ENCODE measurements at regions not wholly inside any gene's neighbourhood (a gene's known extent, or its start where the extent isn't known, plus 50 kb on each side); places are given as distances from the start of the nearest gene placed in this dataset.

DNA sequence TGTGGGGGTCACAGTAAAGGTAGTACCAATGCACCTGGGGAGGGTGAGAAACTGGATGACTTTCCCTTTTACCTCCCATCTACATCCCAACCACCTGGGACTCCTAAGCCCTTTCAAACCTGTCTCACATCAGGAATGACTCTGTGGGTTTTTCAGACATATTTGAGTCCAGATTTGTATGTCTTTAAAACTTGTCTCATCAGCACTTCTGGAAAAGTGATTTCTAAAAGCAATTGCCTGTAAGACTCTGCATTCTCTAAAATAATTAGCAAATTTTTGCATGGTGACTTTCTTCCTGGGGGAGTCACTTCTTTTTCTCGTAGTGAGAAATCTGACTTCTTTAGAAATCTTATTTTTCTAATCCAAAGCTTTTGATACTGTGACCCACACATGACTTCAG, 1553.0 kb upstream of the PIK3C3 start:
- H3K27ac ChIP-seq (ENCODE audit: low read depth) = no peak overlapping the region
- H3K27ac Mint-ChIP-seq = no peak overlapping the region
- H3K4me3 ChIP-seq = no peak overlapping the region
- no peaks in the 10 kb centered on the region for H3K27me3 ChIP-seq (ENCODE audit: insufficient read depth)
- H3K36me3 ChIP-seq (ENCODE audit: insufficient read depth) = no peaks in the 10 kb centered on the region
- no peaks in the 10 kb centered on the region for H3K36me3 Mint-ChIP-seq (ENCODE audit: low read depth)
- no peaks in the 10 kb centered on the region for H3K79me2 ChIP-seq (replicated peaks; ENCODE audit: insufficient read depth)
- DNase-seq (ENCODE audit: low spot score) (no peak), ATAC-seq (no peak)
- H3K9me3 Mint-ChIP-seq = no peaks in the 10 kb centered on the region
- peaks cover 5% of the 10 kb centered on the region; the same call in 1 of the 3 replicates for H3K4me1 Mint-ChIP-seq
- no peaks in the 10 kb centered on the region for H3K27me3 Mint-ChIP-seq (ENCODE audit: insufficient read depth, low read depth, poor library complexity)
- TF ChIP-seq EZH2phosphoT487 (IDR thresholded peaks at IDR 0.05; ENCODE audit: unreplicated experiment) (no peak), POLR2AphosphoS5 (IDR thresholded peaks at IDR 0.05; ENCODE audit: low read depth) (no peak), NANOG (IDR thresholded peaks at IDR 0.05; ENCODE audit: borderline replicate concordance) (no peak), STAT1 (IDR thresholded peaks at IDR 0.05; ENCODE audit: unreplicated experiment) (no peak), CREB1 (CRISPR knock-in tag; IDR thresholded peaks at IDR 0.05; ENCODE audit: low read depth) (no peak), EZH2 (IDR thresholded peaks at IDR 0.05; ENCODE audit: low read depth, unreplicated experiment) (no peak), ZNF114 (CRISPR knock-in tag; IDR thresholded peaks at IDR 0.05) (no peak), JUNB (IDR thresholded peaks at IDR 0.05; ENCODE audit: unreplicated experiment) (no peak), ZNF331 (CRISPR knock-in tag; IDR thresholded peaks at IDR 0.05; ENCODE audit: low read depth) (no peak)
- TF ChIP-seq, protein P1, sequence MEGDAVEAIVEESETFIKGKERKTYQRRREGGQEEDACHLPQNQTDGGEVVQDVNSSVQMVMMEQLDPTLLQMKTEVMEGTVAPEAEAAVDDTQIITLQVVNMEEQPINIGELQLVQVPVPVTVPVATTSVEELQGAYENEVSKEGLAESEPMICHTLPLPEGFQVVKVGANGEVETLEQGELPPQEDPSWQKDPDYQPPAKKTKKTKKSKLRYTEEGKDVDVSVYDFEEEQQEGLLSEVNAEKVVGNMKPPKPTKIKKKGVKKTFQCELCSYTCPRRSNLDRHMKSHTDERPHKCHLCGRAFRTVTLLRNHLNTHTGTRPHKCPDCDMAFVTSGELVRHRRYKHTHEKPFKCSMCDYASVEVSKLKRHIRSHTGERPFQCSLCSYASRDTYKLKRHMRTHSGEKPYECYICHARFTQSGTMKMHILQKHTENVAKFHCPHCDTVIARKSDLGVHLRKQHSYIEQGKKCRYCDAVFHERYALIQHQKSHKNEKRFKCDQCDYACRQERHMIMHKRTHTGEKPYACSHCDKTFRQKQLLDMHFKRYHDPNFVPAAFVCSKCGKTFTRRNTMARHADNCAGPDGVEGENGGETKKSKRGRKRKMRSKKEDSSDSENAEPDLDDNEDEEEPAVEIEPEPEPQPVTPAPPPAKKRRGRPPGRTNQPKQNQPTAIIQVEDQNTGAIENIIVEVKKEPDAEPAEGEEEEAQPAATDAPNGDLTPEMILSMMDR (conservative IDR thresholded peaks at IDR 0.05; ENCODE audit: low read depth in 2 of 2) = no peak
- TF ChIP-seq, protein P2, sequence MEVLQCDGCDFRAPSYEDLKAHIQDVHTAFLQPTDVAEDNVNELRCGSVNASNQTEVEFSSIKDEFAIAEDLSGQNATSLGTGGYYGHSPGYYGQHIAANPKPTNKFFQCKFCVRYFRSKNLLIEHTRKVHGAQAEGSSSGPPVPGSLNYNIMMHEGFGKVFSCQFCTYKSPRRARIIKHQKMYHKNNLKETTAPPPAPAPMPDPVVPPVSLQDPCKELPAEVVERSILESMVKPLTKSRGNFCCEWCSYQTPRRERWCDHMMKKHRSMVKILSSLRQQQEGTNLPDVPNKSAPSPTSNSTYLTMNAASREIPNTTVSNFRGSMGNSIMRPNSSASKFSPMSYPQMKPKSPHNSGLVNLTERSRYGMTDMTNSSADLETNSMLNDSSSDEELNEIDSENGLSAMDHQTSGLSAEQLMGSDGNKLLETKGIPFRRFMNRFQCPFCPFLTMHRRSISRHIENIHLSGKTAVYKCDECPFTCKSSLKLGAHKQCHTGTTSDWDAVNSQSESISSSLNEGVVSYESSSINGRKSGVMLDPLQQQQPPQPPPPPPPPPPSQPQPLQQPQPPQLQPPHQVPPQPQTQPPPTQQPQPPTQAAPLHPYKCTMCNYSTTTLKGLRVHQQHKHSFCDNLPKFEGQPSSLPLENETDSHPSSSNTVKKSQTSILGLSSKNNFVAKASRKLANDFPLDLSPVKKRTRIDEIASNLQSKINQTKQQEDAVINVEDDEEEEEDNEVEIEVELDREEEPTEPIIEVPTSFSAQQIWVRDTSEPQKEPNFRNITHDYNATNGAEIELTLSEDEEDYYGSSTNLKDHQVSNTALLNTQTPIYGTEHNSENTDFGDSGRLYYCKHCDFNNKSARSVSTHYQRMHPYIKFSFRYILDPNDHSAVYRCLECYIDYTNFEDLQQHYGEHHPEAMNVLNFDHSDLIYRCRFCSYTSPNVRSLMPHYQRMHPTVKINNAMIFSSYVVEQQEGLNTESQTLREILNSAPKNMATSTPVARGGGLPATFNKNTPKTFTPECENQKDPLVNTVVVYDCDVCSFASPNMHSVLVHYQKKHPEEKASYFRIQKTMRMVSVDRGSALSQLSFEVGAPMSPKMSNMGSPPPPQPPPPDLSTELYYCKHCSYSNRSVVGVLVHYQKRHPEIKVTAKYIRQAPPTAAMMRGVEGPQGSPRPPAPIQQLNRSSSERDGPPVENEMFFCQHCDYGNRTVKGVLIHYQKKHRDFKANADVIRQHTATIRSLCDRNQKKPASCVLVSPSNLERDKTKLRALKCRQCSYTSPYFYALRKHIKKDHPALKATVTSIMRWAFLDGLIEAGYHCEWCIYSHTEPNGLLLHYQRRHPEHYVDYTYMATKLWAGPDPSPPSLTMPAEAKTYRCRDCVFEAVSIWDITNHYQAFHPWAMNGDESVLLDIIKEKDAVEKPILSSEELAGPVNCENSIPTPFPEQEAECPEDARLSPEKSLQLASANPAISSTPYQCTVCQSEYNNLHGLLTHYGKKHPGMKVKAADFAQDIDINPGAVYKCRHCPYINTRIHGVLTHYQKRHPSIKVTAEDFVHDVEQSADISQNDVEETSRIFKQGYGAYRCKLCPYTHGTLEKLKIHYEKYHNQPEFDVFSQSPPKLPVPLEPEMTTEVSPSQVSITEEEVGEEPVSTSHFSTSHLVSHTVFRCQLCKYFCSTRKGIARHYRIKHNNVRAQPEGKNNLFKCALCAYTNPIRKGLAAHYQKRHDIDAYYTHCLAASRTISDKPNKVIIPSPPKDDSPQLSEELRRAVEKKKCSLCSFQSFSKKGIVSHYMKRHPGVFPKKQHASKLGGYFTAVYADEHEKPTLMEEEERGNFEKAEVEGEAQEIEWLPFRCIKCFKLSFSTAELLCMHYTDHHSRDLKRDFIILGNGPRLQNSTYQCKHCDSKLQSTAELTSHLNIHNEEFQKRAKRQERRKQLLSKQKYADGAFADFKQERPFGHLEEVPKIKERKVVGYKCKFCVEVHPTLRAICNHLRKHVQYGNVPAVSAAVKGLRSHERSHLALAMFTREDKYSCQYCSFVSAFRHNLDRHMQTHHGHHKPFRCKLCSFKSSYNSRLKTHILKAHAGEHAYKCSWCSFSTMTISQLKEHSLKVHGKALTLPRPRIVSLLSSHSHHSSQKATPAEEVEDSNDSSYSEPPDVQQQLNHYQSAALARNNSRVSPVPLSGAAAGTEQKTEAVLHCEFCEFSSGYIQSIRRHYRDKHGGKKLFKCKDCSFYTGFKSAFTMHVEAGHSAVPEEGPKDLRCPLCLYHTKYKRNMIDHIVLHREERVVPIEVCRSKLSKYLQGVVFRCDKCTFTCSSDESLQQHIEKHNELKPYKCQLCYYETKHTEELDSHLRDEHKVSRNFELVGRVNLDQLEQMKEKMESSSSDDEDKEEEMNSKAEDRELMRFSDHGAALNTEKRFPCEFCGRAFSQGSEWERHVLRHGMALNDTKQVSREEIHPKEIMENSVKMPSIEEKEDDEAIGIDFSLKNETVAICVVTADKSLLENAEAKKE (CRISPR knock-in tag; IDR thresholded peaks at IDR 0.05) = no peak
- TF ChIP-seq, protein P3, sequence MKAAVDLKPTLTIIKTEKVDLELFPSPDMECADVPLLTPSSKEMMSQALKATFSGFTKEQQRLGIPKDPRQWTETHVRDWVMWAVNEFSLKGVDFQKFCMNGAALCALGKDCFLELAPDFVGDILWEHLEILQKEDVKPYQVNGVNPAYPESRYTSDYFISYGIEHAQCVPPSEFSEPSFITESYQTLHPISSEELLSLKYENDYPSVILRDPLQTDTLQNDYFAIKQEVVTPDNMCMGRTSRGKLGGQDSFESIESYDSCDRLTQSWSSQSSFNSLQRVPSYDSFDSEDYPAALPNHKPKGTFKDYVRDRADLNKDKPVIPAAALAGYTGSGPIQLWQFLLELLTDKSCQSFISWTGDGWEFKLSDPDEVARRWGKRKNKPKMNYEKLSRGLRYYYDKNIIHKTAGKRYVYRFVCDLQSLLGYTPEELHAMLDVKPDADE (IDR thresholded peaks at IDR 0.05) = no peak
- TF ChIP-seq, protein P4, sequence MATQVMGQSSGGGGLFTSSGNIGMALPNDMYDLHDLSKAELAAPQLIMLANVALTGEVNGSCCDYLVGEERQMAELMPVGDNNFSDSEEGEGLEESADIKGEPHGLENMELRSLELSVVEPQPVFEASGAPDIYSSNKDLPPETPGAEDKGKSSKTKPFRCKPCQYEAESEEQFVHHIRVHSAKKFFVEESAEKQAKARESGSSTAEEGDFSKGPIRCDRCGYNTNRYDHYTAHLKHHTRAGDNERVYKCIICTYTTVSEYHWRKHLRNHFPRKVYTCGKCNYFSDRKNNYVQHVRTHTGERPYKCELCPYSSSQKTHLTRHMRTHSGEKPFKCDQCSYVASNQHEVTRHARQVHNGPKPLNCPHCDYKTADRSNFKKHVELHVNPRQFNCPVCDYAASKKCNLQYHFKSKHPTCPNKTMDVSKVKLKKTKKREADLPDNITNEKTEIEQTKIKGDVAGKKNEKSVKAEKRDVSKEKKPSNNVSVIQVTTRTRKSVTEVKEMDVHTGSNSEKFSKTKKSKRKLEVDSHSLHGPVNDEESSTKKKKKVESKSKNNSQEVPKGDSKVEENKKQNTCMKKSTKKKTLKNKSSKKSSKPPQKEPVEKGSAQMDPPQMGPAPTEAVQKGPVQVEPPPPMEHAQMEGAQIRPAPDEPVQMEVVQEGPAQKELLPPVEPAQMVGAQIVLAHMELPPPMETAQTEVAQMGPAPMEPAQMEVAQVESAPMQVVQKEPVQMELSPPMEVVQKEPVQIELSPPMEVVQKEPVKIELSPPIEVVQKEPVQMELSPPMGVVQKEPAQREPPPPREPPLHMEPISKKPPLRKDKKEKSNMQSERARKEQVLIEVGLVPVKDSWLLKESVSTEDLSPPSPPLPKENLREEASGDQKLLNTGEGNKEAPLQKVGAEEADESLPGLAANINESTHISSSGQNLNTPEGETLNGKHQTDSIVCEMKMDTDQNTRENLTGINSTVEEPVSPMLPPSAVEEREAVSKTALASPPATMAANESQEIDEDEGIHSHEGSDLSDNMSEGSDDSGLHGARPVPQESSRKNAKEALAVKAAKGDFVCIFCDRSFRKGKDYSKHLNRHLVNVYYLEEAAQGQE (IDR thresholded peaks at IDR 0.05; ENCODE audit: unreplicated experiment) = no peak
- peak overlapping the region; percentile 30; the same call in 1 of the 2 replicates for H2AFZ ChIP-seq
- no peaks in the 10 kb centered on the region for H3K4me1 ChIP-seq (ENCODE audit: insufficient read depth)
- no peak overlapping the region for H3K4me2 ChIP-seq
- H3K9me2 ChIP-seq (ENCODE audit: insufficient read depth) = no peaks in the 10 kb centered on the region; the same call in 1 of the 2 replicates
- H3K4me3 Mint-ChIP-seq = no peak overlapping the region
- H4K20me1 ChIP-seq (replicated peaks; ENCODE audit: insufficient read depth) = no peaks in the 10 kb centered on the region
- H3F3A ChIP-seq (replicated peaks; ENCODE audit: low read depth) = no peaks in the 10 kb centered on the region

Measured in GM23338 (cell line).